Type B pancreatic cell (in vitro differentiated cells): ENCODE measurements at regions not wholly inside any gene's neighbourhood (a gene's known extent, or its start where the extent isn't known, plus 50 kb on each side); places are given as distances from the start of the nearest gene placed in this dataset.

Experiments
- DNase-seq: peaks from one replicate; pipeline ENCODE4 v3.0.0; 2021; ENCODE audit warnings: mixed read lengths; ENCODE audit not compliant: unreplicated experiment; ENCODE audit errors: extremely low spot score
- H3K27ac Mint-ChIP-seq: 2 replicates; pipeline ENCODE4 v1.8.0; 2021; ENCODE audit warnings: mild to moderate bottlenecking, mixed read lengths
- H3K27me3 Mint-ChIP-seq: 2 replicates; pipeline ENCODE4 v1.8.0; 2021; ENCODE audit warnings: mixed read lengths
- H3K36me3 Mint-ChIP-seq: 2 replicates; pipeline ENCODE4 v1.8.0; 2021; ENCODE audit warnings: mixed read lengths
- H3K4me1 Mint-ChIP-seq: one replicate; pipeline ENCODE4 v1.8.0; 2021; ENCODE audit warnings: mixed read lengths; ENCODE audit not compliant: unreplicated experiment
- H3K4me3 Mint-ChIP-seq: 2 replicates; pipeline ENCODE4 v1.8.0; 2021; ENCODE audit warnings: mild to moderate bottlenecking, mixed read lengths
- H3K9me3 Mint-ChIP-seq: 2 replicates; pipeline ENCODE4 v1.8.0; 2021; ENCODE audit warnings: mixed read lengths
- TF ChIP-seq, protein P1 (sequence below): fragments of 200-600 bp; sonication (generic); conservative IDR thresholded peaks from 2 replicates; pipeline ENCODE4 v1.5.0; 2021; ENCODE audit warnings: antibody characterized with exemption, mild to moderate bottlenecking

DNA sequence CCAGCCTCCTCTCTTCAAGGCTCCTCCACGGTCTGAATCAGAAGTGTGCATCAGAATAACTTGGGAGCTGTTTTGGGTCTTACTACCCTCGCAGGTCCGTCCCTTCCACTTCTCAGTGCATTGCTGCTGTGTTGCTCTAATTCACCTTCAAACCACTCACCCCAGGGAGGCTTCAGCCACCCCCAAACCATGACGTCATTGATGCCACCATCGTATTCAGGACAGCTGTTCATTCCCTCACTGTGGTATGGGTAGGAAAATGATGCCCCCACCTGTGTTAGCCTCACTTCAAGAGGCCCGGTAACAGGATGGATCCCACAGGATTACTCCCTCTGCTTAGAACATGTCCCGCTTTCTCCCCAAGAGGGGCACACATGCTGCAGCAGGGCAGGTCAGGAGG is 1005.7 kb downstream of the UQCRFS1 start:
- Mint-ChIP-seq H3K36me3 (no peaks in the 10 kb centered on the region), H3K27ac (no peak overlapping the region), H3K9me3 (no peaks in the 10 kb centered on the region), H3K4me3 (no peak overlapping the region), H3K27me3 (peaks cover 6% of the 10 kb centered on the region), H3K4me1 (no peaks in the 10 kb centered on the region)
- TF ChIP-seq, protein P1, sequence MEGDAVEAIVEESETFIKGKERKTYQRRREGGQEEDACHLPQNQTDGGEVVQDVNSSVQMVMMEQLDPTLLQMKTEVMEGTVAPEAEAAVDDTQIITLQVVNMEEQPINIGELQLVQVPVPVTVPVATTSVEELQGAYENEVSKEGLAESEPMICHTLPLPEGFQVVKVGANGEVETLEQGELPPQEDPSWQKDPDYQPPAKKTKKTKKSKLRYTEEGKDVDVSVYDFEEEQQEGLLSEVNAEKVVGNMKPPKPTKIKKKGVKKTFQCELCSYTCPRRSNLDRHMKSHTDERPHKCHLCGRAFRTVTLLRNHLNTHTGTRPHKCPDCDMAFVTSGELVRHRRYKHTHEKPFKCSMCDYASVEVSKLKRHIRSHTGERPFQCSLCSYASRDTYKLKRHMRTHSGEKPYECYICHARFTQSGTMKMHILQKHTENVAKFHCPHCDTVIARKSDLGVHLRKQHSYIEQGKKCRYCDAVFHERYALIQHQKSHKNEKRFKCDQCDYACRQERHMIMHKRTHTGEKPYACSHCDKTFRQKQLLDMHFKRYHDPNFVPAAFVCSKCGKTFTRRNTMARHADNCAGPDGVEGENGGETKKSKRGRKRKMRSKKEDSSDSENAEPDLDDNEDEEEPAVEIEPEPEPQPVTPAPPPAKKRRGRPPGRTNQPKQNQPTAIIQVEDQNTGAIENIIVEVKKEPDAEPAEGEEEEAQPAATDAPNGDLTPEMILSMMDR = no peak
- no peak for DNase-seq

DNA sequence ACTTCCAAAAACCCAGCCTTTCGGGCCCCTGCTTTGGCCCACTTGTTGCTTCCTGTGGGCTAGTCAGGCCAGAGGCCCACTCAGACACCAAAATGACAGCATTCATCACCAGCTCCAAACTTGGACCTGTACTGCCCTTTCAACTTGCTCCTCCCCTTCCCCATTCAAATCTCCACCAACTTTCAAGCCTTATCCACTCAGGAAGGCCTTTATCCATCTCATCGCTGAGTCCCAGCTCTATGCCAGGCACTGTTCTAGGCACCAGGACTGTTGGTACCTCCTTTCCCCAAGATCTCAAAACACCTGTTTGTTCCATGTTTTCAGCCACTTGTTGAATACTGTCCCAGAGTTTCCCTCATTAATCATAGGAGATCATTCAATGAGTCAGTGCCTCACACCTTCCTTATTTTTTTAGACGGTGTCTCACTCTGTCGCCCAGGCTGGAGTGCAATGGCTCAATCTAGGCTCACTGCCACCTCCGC is 1011.4 kb downstream of the UQCRFS1 start:
- no peak overlapping the region for H3K4me3 Mint-ChIP-seq
- peaks cover 13% of the 10 kb centered on the region for H3K27me3 Mint-ChIP-seq
- H3K9me3 Mint-ChIP-seq = no peaks in the 10 kb centered on the region
- peaks cover under 1% of the 10 kb centered on the region for H3K4me1 Mint-ChIP-seq
- TF ChIP-seq, protein P1 = no peak
- H3K36me3 Mint-ChIP-seq = no peaks in the 10 kb centered on the region
- no peak for DNase-seq
- no peak overlapping the region for H3K27ac Mint-ChIP-seq

DNA sequence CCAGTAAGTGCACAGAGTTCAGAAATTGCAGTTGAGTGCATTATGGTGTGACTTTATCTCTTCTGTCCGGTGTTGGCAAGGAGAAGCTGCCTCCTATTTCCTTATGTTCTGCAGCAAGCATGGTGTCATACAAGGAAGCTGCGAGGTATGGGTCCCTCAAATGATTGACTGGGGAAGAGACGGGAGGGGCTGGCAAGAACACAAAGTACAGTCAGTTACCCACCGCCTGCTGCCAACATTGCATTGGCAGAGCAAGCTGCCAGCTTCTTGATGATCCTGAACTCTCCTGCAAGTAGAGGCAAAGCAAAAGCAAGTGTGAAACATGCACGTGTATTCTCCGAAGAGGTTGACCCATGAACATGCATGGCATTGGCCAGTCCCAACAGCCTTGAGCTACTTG is 1013.6 kb downstream of the UQCRFS1 start:
- Mint-ChIP-seq H3K36me3 (no peaks in the 10 kb centered on the region), H3K4me3 (no peak overlapping the region), H3K4me1 (peaks cover 7% of the 10 kb centered on the region), H3K27me3 (peaks cover 16% of the 10 kb centered on the region), H3K9me3 (no peaks in the 10 kb centered on the region), H3K27ac (no peak overlapping the region)
- no peak for DNase-seq
- TF ChIP-seq, protein P1 = no peak

DNA sequence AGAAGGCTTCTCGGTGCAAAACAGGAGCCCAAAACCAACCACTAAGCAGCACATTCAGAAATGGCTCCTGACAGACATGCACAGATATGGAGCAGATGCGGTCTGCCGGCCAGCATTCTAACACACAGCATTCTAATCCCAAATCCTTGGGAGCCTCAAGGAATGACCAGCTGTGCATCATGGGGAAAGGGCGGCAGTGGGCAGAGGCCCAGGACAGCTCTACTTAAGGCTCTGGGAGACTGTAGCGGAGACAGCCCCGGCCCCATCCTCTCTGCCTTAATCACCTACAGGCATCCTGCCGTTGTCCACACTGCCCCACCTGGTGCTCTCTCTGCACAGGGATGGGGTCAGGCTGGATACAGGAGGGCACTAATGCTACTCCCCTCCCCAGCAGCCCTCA is 1016.0 kb downstream of the UQCRFS1 start:
- no peak overlapping the region for H3K27ac Mint-ChIP-seq
- H3K4me1 Mint-ChIP-seq = peaks cover 7% of the 10 kb centered on the region
- TF ChIP-seq, protein P1 = no peak
- no peak for DNase-seq
- peaks cover 13% of the 10 kb centered on the region for H3K27me3 Mint-ChIP-seq
- H3K9me3 Mint-ChIP-seq = no peaks in the 10 kb centered on the region
- H3K4me3 Mint-ChIP-seq = no peak overlapping the region
- H3K36me3 Mint-ChIP-seq = no peaks in the 10 kb centered on the region

DNA sequence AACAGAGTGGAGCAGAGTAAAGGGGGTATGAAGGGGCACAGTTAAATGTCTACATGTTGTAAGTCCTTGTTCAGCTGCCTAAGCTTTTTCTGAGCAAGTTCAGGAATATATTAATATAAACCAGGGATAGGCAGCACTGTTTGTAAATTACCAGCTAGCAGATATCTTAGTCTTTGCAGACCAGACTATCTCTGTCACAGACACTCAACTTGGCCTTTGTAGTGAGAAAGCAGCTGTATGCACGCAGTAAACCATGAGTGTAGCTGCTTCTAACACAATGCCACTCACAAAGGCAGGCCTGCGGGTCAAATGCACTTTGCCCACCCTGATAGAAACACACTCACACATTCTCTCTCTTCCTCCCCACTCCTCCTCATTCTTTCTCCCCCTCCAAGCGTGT is 1016.9 kb downstream of the UQCRFS1 start:
- peaks cover 7% of the 10 kb centered on the region for H3K4me1 Mint-ChIP-seq
- no peak for DNase-seq
- no peak overlapping the region for H3K27ac Mint-ChIP-seq

More for the DNA sequence above, 1016.9 kb downstream of the UQCRFS1 start:
- H3K36me3 Mint-ChIP-seq = no peaks in the 10 kb centered on the region
- no peaks in the 10 kb centered on the region for H3K9me3 Mint-ChIP-seq
- no peak overlapping the region for H3K4me3 Mint-ChIP-seq
- H3K27me3 Mint-ChIP-seq = peaks cover 14% of the 10 kb centered on the region
- TF ChIP-seq, protein P1 = no peak
